HCT116 (cell line): ENCODE measurements at regions not wholly inside any gene's neighbourhood (a gene's known extent, or its start where the extent isn't known, plus 50 kb on each side); places are given as distances from the start of the nearest gene placed in this dataset.

Source experiments
- ATAC-seq: fragments of 200-7000 bp; cut with Tn5 transposase; 2 replicates; pipeline ENCODE4 v1.9.1; 2020; ENCODE audit warnings: mild to moderate bottlenecking, moderate library complexity
- BruUV-seq: library from RNA; stranded (reverse); fragments of 400-500 nt; replicated peaks from 2 replicates; lab custom pipeline; 2021; lab: Mats Ljungman, UMichigan
- CTCF ChIA-PET: fragments of 300-600 bp; sonication (Branson Sonifier 250); formaldehyde crosslinking; loops from one replicate; lab custom pipeline; 2021; ENCODE audit warnings: antibody characterized with exemption; lab: Charles Lee
- POLR2A ChIA-PET: fragments of 300-600, 350-600 bp; sonication (Branson Sonifier 250); formaldehyde crosslinking; loops from one replicate; lab custom pipeline; 2021; ENCODE audit warnings: antibody characterized with exemption; lab: Charles Lee
- RAD21 ChIA-PET, 2 experiments: fragments of 300-600 bp; sonication (Branson Sonifier 250); formaldehyde crosslinking; loops; one replicate each; lab custom pipeline; 2023; ENCODE audit warnings: low total read pairs in 2 of 2; ENCODE audit not compliant: uncharacterized antibody in 2 of 2, unreplicated experiment in 2 of 2, low non-redundant PET in 1 of 2; lab: Charles Lee
- DNase-seq: peaks from one replicate; pipeline ENCODE4 v3.0.0-alpha.2; 2010; ENCODE audit warnings: low read depth, low spot score
- H2AFZ ChIP-seq: fragments of 200-600 bp; shearing (Covaris generic), sonication (generic); 2 replicates; pipeline ENCODE4 v1.6.1; 2017; ENCODE audit warnings: low read depth, mixed run types, mixed read lengths, antibody characterized with exemption, low read length; ENCODE audit not compliant: poor library complexity, severe bottlenecking
- H3K27ac ChIP-seq: 2 replicates; pipeline ENCODE4 v1.5.1; 2012; ENCODE audit warnings: low read depth, low read length
- H3K27me3 ChIP-seq: fragments of 200-600 bp; sonication (generic); 2 replicates; pipeline ENCODE4 v1.6.1; 2016; ENCODE audit warnings: mixed run types, low read length, mixed read lengths; ENCODE audit not compliant: insufficient read depth
- H3K36me3 ChIP-seq, 2 experiments: fragments of 200-500 bp in 1 of 2; fragments of 200-600 bp in 1 of 2; sonication (Bioruptor generic) in 1 of 2; sonication (generic) in 1 of 2; 2 replicates each; pipeline versions ENCODE4 v1.5.1 to v1.6.1; 2014 to 2016; ENCODE audit warnings: low read length in 2 of 2, inconsistent platforms in 1 of 2, mixed read lengths in 1 of 2, mixed run types in 1 of 2; ENCODE audit not compliant: insufficient read depth in 2 of 2, control insufficient read depth in 1 of 2
- H3K4me1 ChIP-seq, 2 experiments: fragments of 200-600 bp in 1 of 2; sonication (generic) in 1 of 2; 2 replicates each; pipeline versions ENCODE4 v1.5.1 to v1.6.1; 2012 to 2017; ENCODE audit warnings: low read length in 2 of 2, inconsistent platforms in 1 of 2, mild to moderate bottlenecking in 1 of 2, mixed read lengths in 1 of 2, mixed run types in 1 of 2, moderate library complexity in 1 of 2; ENCODE audit not compliant: insufficient read depth in 2 of 2, control insufficient read depth in 1 of 2
- H3K4me2 ChIP-seq: fragments of 200-600 bp; sonication (generic); 2 replicates; pipeline ENCODE4 v1.6.1; 2017; ENCODE audit warnings: mixed run types, low read length, mixed read lengths
- H3K4me3 ChIP-seq, 2 experiments: fragments of 200-600 bp in 1 of 2; sonication (generic) in 1 of 2; replicated peaks in 1 of 2; 2 replicates each; pipeline ENCODE4 v1.5.1; 2011 to 2016; ENCODE audit warnings: low read length in 2 of 2, control low read depth in 1 of 2, low read depth in 1 of 2, mild to moderate bottlenecking in 1 of 2, mixed read lengths in 1 of 2, mixed run types in 1 of 2
- H3K79me2 ChIP-seq: fragments of 200-600 bp; sonication (generic); 2 replicates; pipeline ENCODE4 v1.6.1; 2017; ENCODE audit warnings: mild to moderate bottlenecking, mixed run types, low read length, moderate library complexity, mixed read lengths; ENCODE audit not compliant: insufficient read depth
- H3K9ac ChIP-seq: fragments of 200-600 bp; sonication (generic); 2 replicates; pipeline ENCODE4 v1.6.1; 2016; ENCODE audit warnings: low read length, mixed read lengths
- H3K9me2 ChIP-seq: fragments of 200-600 bp; sonication (generic), shearing (Covaris generic); 2 replicates; pipeline ENCODE4 v1.6.1; 2017; ENCODE audit warnings: mixed run types, mild to moderate bottlenecking, moderate library complexity; ENCODE audit not compliant: insufficient read depth
- H3K9me3 ChIP-seq, 2 experiments: fragments of 200-500 bp in 1 of 2; fragments of 200-600 bp in 1 of 2; sonication (Bioruptor generic) in 1 of 2; sonication (generic) in 1 of 2; 2 replicates each; pipeline ENCODE4 v1.6.1; 2014 to 2017; ENCODE audit warnings: low read length in 2 of 2, mixed read lengths in 2 of 2, inconsistent platforms in 1 of 2, low read depth in 1 of 2, mild to moderate bottlenecking in 1 of 2, mixed run types in 1 of 2, moderate library complexity in 1 of 2; ENCODE audit not compliant: control insufficient read depth in 1 of 2, insufficient read depth in 1 of 2
- H4K20me1 ChIP-seq: fragments of 200-600 bp; sonication (generic), shearing (Covaris generic); 2 replicates; pipeline ENCODE4 v1.6.1; 2017; ENCODE audit warnings: mixed run types, mild to moderate bottlenecking, moderate library complexity; ENCODE audit not compliant: insufficient read depth
- CBX3 ChIP-seq: IDR thresholded peaks from 2 replicates; pipeline ENCODE4 v1.6.1; 2012; ENCODE audit warnings: low read depth
- EGR1 ChIP-seq: IDR thresholded peaks from 2 replicates; pipeline ENCODE4 v1.6.1; 2012; ENCODE audit warnings: low read depth
- ELF1 ChIP-seq: IDR thresholded peaks from 2 replicates; pipeline ENCODE4 v1.6.1; 2012; ENCODE audit warnings: low read depth, borderline replicate concordance
- EZH2 ChIP-seq: fragments of 200-600 bp; sonication (generic); IDR thresholded peaks from 2 replicates; pipeline ENCODE4 v1.6.1; 2017; ENCODE audit warnings: antibody characterized with exemption, mixed run types
- EZH2phosphoT487 ChIP-seq: fragments of 200-600 bp; IDR thresholded peaks from 2 replicates; pipeline ENCODE4 v1.6.1; 2018; ENCODE audit warnings: antibody characterized with exemption, borderline replicate concordance
- FOSL1 ChIP-seq: IDR thresholded peaks from 2 replicates; pipeline ENCODE4 v1.6.1; 2012; ENCODE audit warnings: low read depth
- POLR2AphosphoS5 ChIP-seq: IDR thresholded peaks from 2 replicates; pipeline ENCODE4 v1.6.1; 2011; ENCODE audit warnings: mild to moderate bottlenecking, low read depth, low read length, moderate library complexity
- RAD21 ChIP-seq: IDR thresholded peaks from 2 replicates; pipeline ENCODE4 v1.6.1; 2012; ENCODE audit warnings: low read depth, mild to moderate bottlenecking
- SP1 ChIP-seq: IDR thresholded peaks from 2 replicates; pipeline ENCODE4 v1.6.1; 2012; ENCODE audit warnings: low read depth
- SRF ChIP-seq: IDR thresholded peaks from 2 replicates; pipeline ENCODE4 v1.6.1; 2012; ENCODE audit warnings: low read depth
- TCF7L2 ChIP-seq: IDR thresholded peaks from 2 replicates; pipeline ENCODE4 v1.7.0; 2011; ENCODE audit warnings: borderline replicate concordance, inconsistent platforms; ENCODE audit not compliant: insufficient read depth, insufficient read length; ENCODE audit errors: extremely low read depth
- YY1 ChIP-seq: IDR thresholded peaks from 2 replicates; pipeline ENCODE4 v1.6.1; 2011; ENCODE audit warnings: low read length, low read depth, moderate library complexity, mild to moderate bottlenecking; ENCODE audit not compliant: insufficient replicate concordance; ENCODE audit errors: extremely low read depth
- ZFX ChIP-seq: fragments of 450-650 bp; IDR thresholded peaks from 2 replicates; pipeline ENCODE4 v1.6.1; 2017
- ZNF274 ChIP-seq: fragments of 200-500 bp; sonication (Bioruptor generic); IDR thresholded peaks from 2 replicates; pipeline ENCODE4 v1.6.1; 2014; ENCODE audit warnings: mild to moderate bottlenecking, low read depth, low read length, inconsistent platforms
- intact Hi-C: fragments of 100-400 bp; cut with micrococcal nuclease; formaldehyde crosslinking; loops from 2 replicates; pipeline ENCODE4 v1.10.0; 2022

GRCh38 chr17:77756028-77756427, 202.5 kb upstream of the TNRC6C start:
- ATAC-seq (no peak), DNase-seq (no peak)
- TF ChIP-seq ZFX: no peak
- TF ChIP-seq FOSL1: no peak
- TF ChIP-seq ZNF274: no peak
- TF ChIP-seq POLR2AphosphoS5: no peak
- no peak for TF ChIP-seq EZH2phosphoT487
- no peak for TF ChIP-seq TCF7L2
- TF ChIP-seq CBX3: no peak
- TF ChIP-seq SP1: no peak
- no peak for TF ChIP-seq YY1
- TF ChIP-seq EGR1: no peak
- ChIA-PET CTCF (no interaction called here), POLR2A (no interaction called here), RAD21 (no interaction called here)
- no peaks in the 10 kb centered on the region for H3K79me2 ChIP-seq
- BruUV-seq: no TSS peak
- peaks cover 0 to 4% of the 10 kb centered on the region in 2 experiments; a peak in 1 of 4 replicates for H3K9me3 ChIP-seq
- no peaks in the 10 kb centered on the region for H3K27me3 ChIP-seq
- no peak overlapping the region for H3K4me2 ChIP-seq
- H3K4me3 ChIP-seq: no peak overlapping the region
- intact Hi-C loops: no loop called here
- no peaks in the 10 kb centered on the region for H3K36me3 ChIP-seq
- no peaks in the 10 kb centered on the region for H3K9me2 ChIP-seq
- no peaks in the 10 kb centered on the region for H4K20me1 ChIP-seq
- no peak overlapping the region for H3K9ac ChIP-seq
- no peak overlapping the region for H3K27ac ChIP-seq
- no peak overlapping the region for H2AFZ ChIP-seq
- H3K4me1 ChIP-seq: peaks cover 0 to 5% of the 10 kb centered on the region in 2 experiments; a peak in 1 of 4 replicates

GRCh38 chr17:77756846-77757560, 201.5 kb upstream of the TNRC6C start:
- no peaks in the 10 kb centered on the region for H3K79me2 ChIP-seq
- peaks cover 0 to 4% of the 10 kb centered on the region in 2 experiments; a peak in 1 of 4 replicates for H3K9me3 ChIP-seq
- ATAC-seq: no peak
- H3K27me3 ChIP-seq: no peaks in the 10 kb centered on the region
- H3K9me2 ChIP-seq: no peaks in the 10 kb centered on the region
- H3K4me3 ChIP-seq: no peak overlapping the region
- TF ChIP-seq EZH2: no peak
- no peak for TF ChIP-seq SRF
- no peak for TF ChIP-seq POLR2AphosphoS5
- no peak for TF ChIP-seq ELF1
- TF ChIP-seq YY1: no peak
- no peak for TF ChIP-seq RAD21
- RAD21 ChIA-PET: no interaction called here
- H3K36me3 ChIP-seq: no peaks in the 10 kb centered on the region
- no TSS peak for BruUV-seq
- POLR2A ChIA-PET: no interaction called here
- H3K27ac ChIP-seq: no peak overlapping the region
- H4K20me1 ChIP-seq: no peaks in the 10 kb centered on the region
- no peak for DNase-seq
- peaks cover 0 to 5% of the 10 kb centered on the region in 2 experiments; a peak in 1 of 4 replicates for H3K4me1 ChIP-seq
- no peak overlapping the region for H3K9ac ChIP-seq
- H2AFZ ChIP-seq: no peak overlapping the region
- intact Hi-C loops: no loop called here
- H3K4me2 ChIP-seq: no peak overlapping the region
- CTCF ChIA-PET: no interaction called here
